A673 (cell line): ENCODE measurements at regions not wholly inside any gene's neighbourhood (a gene's known extent, or its start where the extent isn't known, plus 50 kb on each side); places are given as distances from the start of the nearest gene placed in this dataset.

ENCODE experiments used
- BruUV-seq: library from RNA; stranded (reverse); fragments of 400-500 nt; replicated peaks from 2 replicates; lab custom pipeline; 2021; lab: Mats Ljungman, UMichigan
- CTCF ChIA-PET: fragments of 300-600 bp; sonication (Branson Sonifier 250); formaldehyde crosslinking; loops from one replicate; lab custom pipeline; 2022; ENCODE audit warnings: antibody characterized with exemption; lab: Charles Lee
- POLR2A ChIA-PET: fragments of 300-600 bp; sonication (Branson Sonifier 250); formaldehyde crosslinking; loops from one replicate; lab custom pipeline; 2022; ENCODE audit warnings: antibody characterized with exemption; ENCODE audit not compliant: low non-redundant PET; lab: Charles Lee
- DNase-seq: peaks from one replicate; pipeline ENCODE4 v3.0.0-alpha.2; 2015; ENCODE audit warnings: low spot score
- H3K27ac ChIP-seq: fragments of 200-600 bp; sonication (generic); 2 replicates; pipeline ENCODE4 v1.5.1; 2016; ENCODE audit warnings: mixed run types, low read depth, mild to moderate bottlenecking, mixed read lengths, antibody characterized with exemption, low read length; ENCODE audit not compliant: poor library complexity, severe bottlenecking
- H3K27me3 ChIP-seq: fragments of 200-600 bp; sonication (generic); replicated peaks from 2 replicates; pipeline ENCODE4 v1.6.1; 2017; ENCODE audit warnings: mixed run types, low read depth, mild to moderate bottlenecking, mixed read lengths, antibody characterized with exemption, low read length; ENCODE audit not compliant: insufficient read depth, poor library complexity
- H3K36me3 ChIP-seq: fragments of 200-600 bp; sonication (generic); 2 replicates; pipeline ENCODE4 v1.6.1; 2016; ENCODE audit warnings: mixed run types, mild to moderate bottlenecking, mixed read lengths, antibody characterized with exemption, low read length; ENCODE audit not compliant: insufficient read depth, poor library complexity, severe bottlenecking
- H3K4me1 ChIP-seq: fragments of 200-600 bp; sonication (generic); 2 replicates; pipeline ENCODE4 v1.6.1; 2017; ENCODE audit warnings: mixed run types, mild to moderate bottlenecking, mixed read lengths, antibody characterized with exemption, low read length; ENCODE audit not compliant: insufficient read depth, poor library complexity, severe bottlenecking
- H3K4me3 ChIP-seq: fragments of 200-600 bp; sonication (generic); 2 replicates; pipeline ENCODE4 v1.5.1; 2016; ENCODE audit warnings: low read depth, mixed run types, mild to moderate bottlenecking, mixed read lengths, low read length; ENCODE audit not compliant: poor library complexity, severe bottlenecking
- H3K9me3 ChIP-seq: fragments of 200-600 bp; sonication (generic); 2 replicates; pipeline ENCODE4 v1.6.1; 2016; ENCODE audit warnings: mixed run types, low read depth, mild to moderate bottlenecking, mixed read lengths, antibody characterized with exemption, low read length; ENCODE audit not compliant: poor library complexity, severe bottlenecking
- EZH2 ChIP-seq: fragments of 200-600 bp; sonication (generic); IDR thresholded peaks from 2 replicates; pipeline ENCODE4 v1.6.1; 2017; ENCODE audit warnings: borderline replicate concordance, low read depth, mild to moderate bottlenecking, mixed read lengths, antibody characterized with exemption, low read length; ENCODE audit not compliant: poor library complexity, severe bottlenecking
- intact Hi-C: fragments of 100-400 bp; cut with micrococcal nuclease; formaldehyde crosslinking; loops from one replicate; pipeline ENCODE4 v1.10.0; 2022; ENCODE audit not compliant: unreplicated experiment
- TF ChIP-seq, protein P1 (sequence below): fragments of 300-800, 200-600 bp; sonication (generic); conservative IDR thresholded peaks from 2 replicates; pipeline ENCODE4 v1.5.1; 2017; ENCODE audit warnings: low read depth, mild to moderate bottlenecking, antibody characterized with exemption, low read length, moderate library complexity, mixed read lengths

DNA sequence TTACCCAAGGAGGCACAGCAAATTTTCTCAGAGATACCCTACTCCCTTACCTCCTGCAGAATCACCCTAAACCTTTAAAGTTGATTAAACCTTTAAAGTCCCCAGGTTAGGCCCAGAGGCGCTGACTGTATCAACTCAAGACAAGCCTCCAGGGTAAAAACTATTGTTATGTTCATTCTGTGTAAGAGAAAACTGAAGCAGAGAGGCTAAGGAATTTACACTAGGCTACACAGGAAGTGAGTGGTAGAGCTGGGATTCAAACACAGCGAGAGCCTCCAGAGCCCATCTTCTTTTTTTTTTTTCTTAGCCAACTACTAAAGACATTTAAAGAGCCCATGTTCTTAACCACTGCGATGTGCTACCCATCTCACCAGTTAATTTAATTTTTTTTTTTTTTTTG, 56.3 kb upstream of the GRK3 start:
- no peak overlapping the region for H3K4me3 ChIP-seq
- no peaks in the 10 kb centered on the region for H3K27me3 ChIP-seq
- CTCF ChIA-PET, result no interaction called here
- DNase-seq, result no peak
- TF ChIP-seq EZH2, result no peak
- TF ChIP-seq, protein P1, sequence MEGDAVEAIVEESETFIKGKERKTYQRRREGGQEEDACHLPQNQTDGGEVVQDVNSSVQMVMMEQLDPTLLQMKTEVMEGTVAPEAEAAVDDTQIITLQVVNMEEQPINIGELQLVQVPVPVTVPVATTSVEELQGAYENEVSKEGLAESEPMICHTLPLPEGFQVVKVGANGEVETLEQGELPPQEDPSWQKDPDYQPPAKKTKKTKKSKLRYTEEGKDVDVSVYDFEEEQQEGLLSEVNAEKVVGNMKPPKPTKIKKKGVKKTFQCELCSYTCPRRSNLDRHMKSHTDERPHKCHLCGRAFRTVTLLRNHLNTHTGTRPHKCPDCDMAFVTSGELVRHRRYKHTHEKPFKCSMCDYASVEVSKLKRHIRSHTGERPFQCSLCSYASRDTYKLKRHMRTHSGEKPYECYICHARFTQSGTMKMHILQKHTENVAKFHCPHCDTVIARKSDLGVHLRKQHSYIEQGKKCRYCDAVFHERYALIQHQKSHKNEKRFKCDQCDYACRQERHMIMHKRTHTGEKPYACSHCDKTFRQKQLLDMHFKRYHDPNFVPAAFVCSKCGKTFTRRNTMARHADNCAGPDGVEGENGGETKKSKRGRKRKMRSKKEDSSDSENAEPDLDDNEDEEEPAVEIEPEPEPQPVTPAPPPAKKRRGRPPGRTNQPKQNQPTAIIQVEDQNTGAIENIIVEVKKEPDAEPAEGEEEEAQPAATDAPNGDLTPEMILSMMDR, result no peak
- no peak overlapping the region for H3K27ac ChIP-seq
- intact Hi-C loops, result no loop called here
- no peaks in the 10 kb centered on the region for H3K4me1 ChIP-seq
- no peaks in the 10 kb centered on the region for H3K36me3 ChIP-seq
- H3K9me3 ChIP-seq, result no peaks in the 10 kb centered on the region
- POLR2A ChIA-PET, result no interaction called here
- no TSS peak for BruUV-seq

DNA sequence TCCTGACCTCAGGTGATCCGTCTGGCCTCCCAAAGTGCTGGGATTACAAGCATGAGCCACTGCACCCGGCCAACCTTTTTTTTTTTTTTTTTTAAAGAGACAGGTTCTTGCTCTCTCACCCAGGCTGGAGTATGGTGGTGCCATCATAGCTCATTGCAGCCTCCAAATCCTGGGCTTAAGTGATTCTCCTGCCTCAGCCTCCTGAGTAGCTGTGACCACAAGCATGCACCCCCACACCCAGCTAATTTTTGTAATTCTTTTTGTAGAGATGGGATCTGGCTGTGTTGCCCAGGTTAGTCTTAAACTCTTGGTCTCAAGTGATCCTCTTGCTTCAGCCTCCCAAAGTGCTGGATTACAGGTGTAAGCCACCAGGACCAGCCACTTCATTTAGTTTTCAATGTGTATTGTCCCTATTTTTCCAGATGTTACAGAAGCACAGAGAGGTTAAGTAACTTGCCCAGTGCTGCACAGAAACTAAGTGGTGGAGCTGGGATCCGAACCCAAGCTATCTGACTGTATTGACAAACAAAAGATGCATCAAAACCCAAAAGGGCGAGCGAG, 55.6 kb upstream of the GRK3 start:
- BruUV-seq, result no TSS peak
- Histone ChIP-seq H3K36me3 (no peaks in the 10 kb centered on the region), H3K4me3 (no peak overlapping the region), H3K27ac (no peak overlapping the region), H3K4me1 (no peaks in the 10 kb centered on the region), H3K9me3 (no peaks in the 10 kb centered on the region), H3K27me3 (no peaks in the 10 kb centered on the region)
- DNase-seq, result no peak
- intact Hi-C loops, result no loop called here
- POLR2A ChIA-PET, result no interaction called here
- CTCF ChIA-PET, result no interaction called here
- TF ChIP-seq, protein P1, result no peak
- no peak for TF ChIP-seq EZH2

DNA sequence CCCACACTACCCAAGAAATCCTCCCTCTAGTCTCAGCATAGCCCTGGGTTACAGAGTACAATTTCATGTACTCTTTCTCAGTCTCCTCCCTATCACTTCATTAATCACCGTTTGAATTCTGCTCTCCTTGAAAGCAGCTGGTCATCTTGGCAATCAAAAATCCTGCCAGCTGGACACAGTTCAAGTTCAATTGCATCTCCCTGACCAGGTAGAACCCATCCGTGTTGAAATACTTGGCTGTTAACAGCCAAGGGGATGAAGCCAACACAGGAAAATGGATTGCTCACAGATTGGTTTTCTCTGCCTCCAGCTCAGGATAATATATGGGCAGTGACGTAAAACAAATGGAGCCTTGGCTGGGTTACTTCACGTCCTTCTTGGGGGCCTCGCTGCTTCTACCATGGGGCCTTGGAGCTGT, 55.1 kb upstream of the GRK3 start:
- TF ChIP-seq, protein P1, result no peak
- TF ChIP-seq EZH2, result no peak
- POLR2A ChIA-PET, result no interaction called here
- no peaks in the 10 kb centered on the region for H3K36me3 ChIP-seq
- CTCF ChIA-PET, result no interaction called here
- BruUV-seq, result no TSS peak
- intact Hi-C loops, result no loop called here
- no peaks in the 10 kb centered on the region for H3K9me3 ChIP-seq
- no peak overlapping the region for H3K4me3 ChIP-seq
- DNase-seq, result no peak
- H3K4me1 ChIP-seq, result no peaks in the 10 kb centered on the region
- no peaks in the 10 kb centered on the region for H3K27me3 ChIP-seq
- no peak overlapping the region for H3K27ac ChIP-seq
